ENCODE measurements at regions not wholly inside any gene's neighbourhood (a gene's known extent, or its start where the extent isn't known, plus 50 kb on each side); places are given as distances from the start of the nearest gene placed in this dataset.

DNA sequence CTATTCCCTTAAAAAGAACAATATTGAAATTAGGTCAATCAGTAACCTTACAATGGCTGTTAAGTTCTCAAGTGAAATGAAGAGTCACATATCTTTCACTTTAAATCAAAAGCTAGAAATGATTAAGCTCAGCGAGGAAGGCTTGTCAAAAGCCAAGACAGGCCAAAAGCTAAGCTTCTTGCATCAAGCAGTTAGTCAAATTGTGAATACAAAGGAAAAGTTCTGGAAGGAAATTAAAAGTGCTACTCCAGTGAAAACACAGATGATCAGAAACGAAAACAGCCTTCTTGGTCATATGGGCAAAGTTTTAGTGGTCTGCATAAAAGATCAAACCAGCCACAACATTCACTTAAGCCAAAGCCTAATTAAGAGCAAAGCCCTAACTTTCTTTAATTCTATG is 402.6 kb upstream of the ZEB2 start:
- Mint-ChIP-seq H3K4me3 (no peak overlapping the region), H3K4me1 (ENCODE audit: low read depth) (no peaks in the 10 kb centered on the region), H3K36me3 (ENCODE audit: low read depth) (no peaks in the 10 kb centered on the region), H3K27ac (no peak overlapping the region), H3K9me3 (peaks cover 7% of the 10 kb centered on the region), H3K27me3 (no peaks in the 10 kb centered on the region)
- DNase-seq (no peak), ATAC-seq (ENCODE audit: poor library complexity) (no peak)
- ChIA-PET POLR2A (no interaction called here), CTCF (no interaction called here)
- H3K27me3 ChIP-seq (ENCODE audit: control insufficient read depth in 1 of 2, insufficient read depth in 2 of 2, low read length in 2 of 2) = no peaks in the 10 kb centered on the region
- no peak overlapping the region for H3K27ac ChIP-seq (ENCODE audit: low read depth in 1 of 2, low read length in 2 of 2)
- TF ChIP-seq, protein P1, sequence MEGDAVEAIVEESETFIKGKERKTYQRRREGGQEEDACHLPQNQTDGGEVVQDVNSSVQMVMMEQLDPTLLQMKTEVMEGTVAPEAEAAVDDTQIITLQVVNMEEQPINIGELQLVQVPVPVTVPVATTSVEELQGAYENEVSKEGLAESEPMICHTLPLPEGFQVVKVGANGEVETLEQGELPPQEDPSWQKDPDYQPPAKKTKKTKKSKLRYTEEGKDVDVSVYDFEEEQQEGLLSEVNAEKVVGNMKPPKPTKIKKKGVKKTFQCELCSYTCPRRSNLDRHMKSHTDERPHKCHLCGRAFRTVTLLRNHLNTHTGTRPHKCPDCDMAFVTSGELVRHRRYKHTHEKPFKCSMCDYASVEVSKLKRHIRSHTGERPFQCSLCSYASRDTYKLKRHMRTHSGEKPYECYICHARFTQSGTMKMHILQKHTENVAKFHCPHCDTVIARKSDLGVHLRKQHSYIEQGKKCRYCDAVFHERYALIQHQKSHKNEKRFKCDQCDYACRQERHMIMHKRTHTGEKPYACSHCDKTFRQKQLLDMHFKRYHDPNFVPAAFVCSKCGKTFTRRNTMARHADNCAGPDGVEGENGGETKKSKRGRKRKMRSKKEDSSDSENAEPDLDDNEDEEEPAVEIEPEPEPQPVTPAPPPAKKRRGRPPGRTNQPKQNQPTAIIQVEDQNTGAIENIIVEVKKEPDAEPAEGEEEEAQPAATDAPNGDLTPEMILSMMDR (IDR thresholded peaks at IDR 0.05) = no peak
- H3K36me3 ChIP-seq (ENCODE audit: insufficient read depth, low read length) = no peaks in the 10 kb centered on the region
- intact Hi-C loops (cut with DNase I, micrococcal nuclease) = no loop called here
- no peaks in the 10 kb centered on the region for H3K4me1 ChIP-seq (ENCODE audit: insufficient read depth, low read length)
- no peak overlapping the region for H3K4me3 ChIP-seq (ENCODE audit: low read length)
- no peaks in the 10 kb centered on the region for H3K9me3 ChIP-seq (ENCODE audit: control insufficient read depth in 1 of 2, insufficient read depth in 1 of 2, low read length in 2 of 2)

DNA sequence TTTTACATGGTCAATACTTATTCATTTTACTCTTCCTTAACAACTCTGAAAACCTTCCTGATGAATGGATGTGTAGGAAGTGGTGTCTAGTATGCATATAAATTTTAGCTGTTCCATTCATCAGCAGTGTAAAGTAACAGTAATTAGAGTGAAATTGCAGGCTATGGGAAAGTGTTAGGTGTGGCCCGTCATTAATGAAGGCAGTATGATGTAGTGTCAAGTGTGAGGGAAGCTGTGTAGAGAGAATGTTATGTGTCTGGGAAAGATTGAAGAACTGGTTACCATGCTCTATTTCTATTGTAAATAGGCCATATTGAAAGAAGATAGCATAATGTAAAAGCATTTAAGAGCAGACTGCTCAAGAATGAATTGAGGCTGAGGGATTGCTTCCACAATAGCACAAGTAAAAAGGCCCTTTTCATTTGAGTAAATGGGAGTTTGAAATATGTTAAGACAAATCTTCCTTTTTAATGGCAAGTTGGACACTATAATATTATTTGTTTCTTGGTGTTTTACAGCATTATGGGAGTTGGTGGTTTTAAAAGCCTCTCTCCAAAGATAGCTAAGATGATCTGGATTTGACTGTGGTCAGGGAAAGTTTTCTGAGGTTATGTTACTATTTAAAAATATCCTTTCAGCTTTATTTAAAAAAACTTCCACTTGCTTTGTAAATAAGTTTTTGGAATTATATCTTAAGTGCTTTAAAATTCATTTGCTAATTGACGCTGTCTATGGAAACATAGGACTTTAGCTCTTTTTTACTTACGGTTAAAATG is 401.0 kb upstream of the ZEB2 start:
- H3K27ac ChIP-seq (ENCODE audit: low read depth in 1 of 2, low read length in 2 of 2) = no peak overlapping the region
- H3K4me1 Mint-ChIP-seq (ENCODE audit: low read depth) = no peaks in the 10 kb centered on the region
- no peak for DNase-seq
- no peaks in the 10 kb centered on the region for H3K27me3 ChIP-seq (ENCODE audit: control insufficient read depth in 1 of 2, insufficient read depth in 2 of 2, low read length in 2 of 2)
- no peak overlapping the region for H3K4me3 ChIP-seq (ENCODE audit: low read length)
- H3K9me3 Mint-ChIP-seq = peaks cover 3% of the 10 kb centered on the region
- intact Hi-C loops (cut with DNase I, micrococcal nuclease) = no loop called here
- POLR2A ChIA-PET = no interaction called here
- no peak overlapping the region for H3K4me3 Mint-ChIP-seq
- no peak for ATAC-seq (ENCODE audit: poor library complexity)
- no peaks in the 10 kb centered on the region for H3K36me3 ChIP-seq (ENCODE audit: insufficient read depth, low read length)
- no peak overlapping the region for H3K27ac Mint-ChIP-seq
- TF ChIP-seq, protein P1 (IDR thresholded peaks at IDR 0.05) = no peak
- no peaks in the 10 kb centered on the region for H3K27me3 Mint-ChIP-seq
- no peaks in the 10 kb centered on the region for H3K4me1 ChIP-seq (ENCODE audit: insufficient read depth, low read length)
- CTCF ChIA-PET = no interaction called here
- H3K9me3 ChIP-seq (ENCODE audit: control insufficient read depth in 1 of 2, insufficient read depth in 1 of 2, low read length in 2 of 2) = no peaks in the 10 kb centered on the region
- no peaks in the 10 kb centered on the region for H3K36me3 Mint-ChIP-seq (ENCODE audit: low read depth)

DNA sequence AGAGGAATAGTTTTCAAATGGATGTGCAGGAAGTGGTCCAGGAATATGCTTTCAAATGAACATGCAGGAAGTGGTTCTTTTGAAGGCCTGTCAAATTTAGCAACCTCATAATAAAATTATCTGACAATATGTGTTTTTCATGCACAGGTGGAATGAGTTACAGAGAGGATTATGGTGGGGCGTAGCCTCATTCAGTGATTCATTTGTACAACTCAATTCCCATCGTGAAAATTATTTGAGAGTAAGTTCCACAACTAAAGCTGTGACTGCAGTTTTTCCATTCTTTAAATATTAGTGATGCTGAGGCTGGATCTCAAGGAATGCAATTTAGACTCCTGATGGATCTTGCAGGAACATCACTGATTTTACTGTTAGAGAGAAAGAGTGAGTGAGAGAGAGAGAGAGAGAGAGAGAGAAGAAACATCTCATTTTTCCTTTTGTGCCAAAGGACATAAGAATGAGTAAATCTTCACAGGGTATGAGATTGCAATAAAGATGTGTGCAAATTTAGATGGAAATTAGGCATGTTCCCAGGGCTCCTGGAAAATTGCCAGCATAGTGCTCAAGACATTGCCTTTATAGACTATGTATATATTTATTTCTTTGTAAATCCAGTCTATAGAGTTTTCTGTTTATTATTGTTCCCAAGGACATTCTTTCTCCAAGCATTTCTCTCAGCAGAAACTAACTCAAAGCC is 394.9 kb upstream of the ZEB2 start:
- Mint-ChIP-seq H3K4me3 (no peak overlapping the region), H3K9me3 (peaks cover 2% of the 10 kb centered on the region), H3K4me1 (ENCODE audit: low read depth) (no peaks in the 10 kb centered on the region), H3K27ac (no peak overlapping the region), H3K27me3 (no peaks in the 10 kb centered on the region), H3K36me3 (ENCODE audit: low read depth) (no peaks in the 10 kb centered on the region)
- Histone ChIP-seq H3K27ac (ENCODE audit: low read depth in 1 of 2, low read length in 2 of 2) (no peak overlapping the region), H3K9me3 (ENCODE audit: control insufficient read depth in 1 of 2, insufficient read depth in 1 of 2, low read length in 2 of 2) (no peaks in the 10 kb centered on the region), H3K36me3 (ENCODE audit: insufficient read depth, low read length) (no peaks in the 10 kb centered on the region), H3K4me1 (ENCODE audit: insufficient read depth, low read length) (no peaks in the 10 kb centered on the region), H3K27me3 (ENCODE audit: control insufficient read depth in 1 of 2, insufficient read depth in 2 of 2, low read length in 2 of 2) (no peaks in the 10 kb centered on the region), H3K4me3 (ENCODE audit: low read length) (no peak overlapping the region)
- no peak for DNase-seq
- ChIA-PET CTCF (interaction anchor here (0.5 kb wide), 1 partner anchor 15 kb away, joined by 3 read pairs; no protein-coding TSS in a partner anchor), POLR2A (no interaction called here)
- intact Hi-C loops (cut with DNase I, micrococcal nuclease) = no loop called here
- ATAC-seq (ENCODE audit: poor library complexity) = no peak
- TF ChIP-seq, protein P1 (IDR thresholded peaks at IDR 0.05) = no peak
